Panc1 (cell line): ENCODE measurements at regions not wholly inside any gene's neighbourhood (a gene's known extent, or its start where the extent isn't known, plus 50 kb on each side); places are given as distances from the start of the nearest gene placed in this dataset.

Experiments used
- ATAC-seq: fragments of 200-7000 bp; cut with Tn5 transposase; 2 replicates; pipeline ENCODE4 v1.9.1; 2020; ENCODE audit warnings: mild to moderate bottlenecking, moderate library complexity
- BruUV-seq: library from RNA; stranded (reverse); fragments of 400-500 nt; replicated peaks from 2 replicates; lab custom pipeline; 2021; lab: Mats Ljungman, UMichigan
- CTCF ChIA-PET: fragments of 300-600 bp; sonication (Branson Sonifier 250); formaldehyde crosslinking; loops from one replicate; lab custom pipeline; 2022; ENCODE audit warnings: antibody characterized with exemption; lab: Charles Lee
- POLR2A ChIA-PET: fragments of 300-600 bp; sonication (Branson Sonifier 250); formaldehyde crosslinking; loops from one replicate; lab custom pipeline; 2022; ENCODE audit warnings: antibody characterized with exemption; lab: Charles Lee
- DNase-seq: peaks from one replicate; pipeline ENCODE4 v3.0.0-alpha.2; 2010; ENCODE audit warnings: low read depth, low spot score
- H3K27ac ChIP-seq: 2 replicates; pipeline ENCODE4 v1.5.1; 2011; ENCODE audit warnings: mild to moderate bottlenecking, low read length, inconsistent platforms
- H3K27me3 ChIP-seq: fragments of 200-500 bp; sonication (Bioruptor generic); 2 replicates; pipeline ENCODE4 v1.6.0; 2014; ENCODE audit warnings: low read length, inconsistent platforms; ENCODE audit not compliant: control insufficient read depth, insufficient read depth
- H3K36me3 ChIP-seq: fragments of 200-500 bp; sonication (Bioruptor generic); 2 replicates; pipeline ENCODE4 v1.5.1; 2014; ENCODE audit warnings: inconsistent platforms, mild to moderate bottlenecking, low read length, moderate library complexity; ENCODE audit not compliant: control insufficient read depth, insufficient read depth
- H3K4me1 ChIP-seq: 2 replicates; pipeline ENCODE4 v1.5.1; 2011; ENCODE audit warnings: inconsistent platforms, mild to moderate bottlenecking, low read length, moderate library complexity; ENCODE audit not compliant: control insufficient read depth, insufficient read depth
- H3K4me3 ChIP-seq, 2 experiments: 2 replicates each; pipeline ENCODE4 v1.5.1; 2011 to 2012; ENCODE audit warnings: low read depth in 2 of 2, low read length in 2 of 2, mild to moderate bottlenecking in 2 of 2, inconsistent platforms in 1 of 2, moderate library complexity in 1 of 2
- H3K9me3 ChIP-seq: fragments of 200-500 bp; sonication (Bioruptor generic); 2 replicates; pipeline ENCODE4 v1.5.1; 2014; ENCODE audit warnings: low read depth, mild to moderate bottlenecking, inconsistent platforms, low read length, moderate library complexity; ENCODE audit not compliant: control insufficient read depth, insufficient read depth
- CTCF ChIP-seq: fragments of 450-650 bp; IDR thresholded peaks from 2 replicates; pipeline ENCODE4 v1.5.1; 2017; ENCODE audit warnings: mild to moderate bottlenecking
- POLR2AphosphoS5 ChIP-seq: IDR thresholded peaks from 2 replicates; pipeline ENCODE4 v1.6.1; 2012; ENCODE audit warnings: mild to moderate bottlenecking, low read depth, low read length, moderate library complexity
- REST ChIP-seq, 2 experiments: IDR thresholded peaks; 2 replicates each; pipeline ENCODE4 v1.6.1; 2011 to 2012; ENCODE audit warnings: low read depth in 2 of 2, control low read depth in 1 of 2, low read length in 1 of 2, mild to moderate bottlenecking in 1 of 2, moderate library complexity in 1 of 2; ENCODE audit not compliant: insufficient read depth in 1 of 2
- SIN3A ChIP-seq: IDR thresholded peaks from 2 replicates; pipeline ENCODE4 v1.6.1; 2012; ENCODE audit warnings: low read depth, mild to moderate bottlenecking, low read length, moderate library complexity, borderline replicate concordance; ENCODE audit not compliant: insufficient read depth
- TCF7L2 ChIP-seq: IDR thresholded peaks from 2 replicates; pipeline ENCODE4 v1.6.1; 2011; ENCODE audit warnings: mild to moderate bottlenecking, low read depth, low read length, inconsistent platforms
- in situ Hi-C: cut with HindIII; loops from 2 replicates; pipeline ENCODE4 v1.10.0; 2016; ENCODE audit warnings: low sequenced_read_pairs, low pct_unique_long_range_greater_than_20kb
- intact Hi-C: fragments of 100-400 bp; cut with micrococcal nuclease; formaldehyde crosslinking; loops from one replicate; pipeline ENCODE4 v1.10.0; 2022; ENCODE audit not compliant: unreplicated experiment

GRCh38 chr3:164340273-164340672 lies 738.0 kb downstream of the SI start:
- intact Hi-C loops (no loop called here), in situ Hi-C loops (no loop called here)
- no peaks in the 10 kb centered on the region for H3K4me1 ChIP-seq
- ATAC-seq (no peak), DNase-seq (no peak)
- TF ChIP-seq CTCF (no peak), POLR2AphosphoS5 (no peak), SIN3A (no peak)
- H3K4me3 ChIP-seq, result no peak overlapping the region
- no peak overlapping the region for H3K27ac ChIP-seq
- BruUV-seq, result no TSS peak
- H3K9me3 ChIP-seq, result no peaks in the 10 kb centered on the region
- ChIA-PET POLR2A (no interaction called here), CTCF (no interaction called here)
- H3K36me3 ChIP-seq, result no peaks in the 10 kb centered on the region
- H3K27me3 ChIP-seq, result no peaks in the 10 kb centered on the region

GRCh38 chr3:164332831-164333802 lies 745.2 kb downstream of the SI start:
- TF ChIP-seq SIN3A, result no peak
- no peak for TF ChIP-seq POLR2AphosphoS5
- TF ChIP-seq TCF7L2, result no peak
- no peak for TF ChIP-seq CTCF
- no peak for TF ChIP-seq REST (IDR thresholded peaks at IDR 0.05; ENCODE audit: insufficient read depth in 1 of 2, low read depth in 2 of 2, low read length in 1 of 2)
- in situ Hi-C loops (no loop called here), intact Hi-C loops (no loop called here)
- DNase-seq (no peak), ATAC-seq (no peak)
- POLR2A ChIA-PET, result no interaction called here
- Histone ChIP-seq H3K9me3 (no peaks in the 10 kb centered on the region), H3K27ac (no peak overlapping the region), H3K4me1 (peaks cover 2% of the 10 kb centered on the region; the same call in 1 of the 2 replicates), H3K4me3 (no peak overlapping the region), H3K27me3 (no peaks in the 10 kb centered on the region), H3K36me3 (no peaks in the 10 kb centered on the region)
- no TSS peak for BruUV-seq
- CTCF ChIA-PET, result no interaction called here
